IPS-20b (cell line): ENCODE measurements at regions not wholly inside any gene's neighbourhood (a gene's known extent, or its start where the extent isn't known, plus 50 kb on each side); places are given as distances from the start of the nearest gene placed in this dataset.

Experiments
- H3K27ac ChIP-seq: one replicate; pipeline ENCODE4 v1.5.1; 2013; ENCODE audit warnings: low read length
- H3K27me3 ChIP-seq: 2 replicates; pipeline ENCODE4 v1.6.1; 2013; ENCODE audit warnings: mild to moderate bottlenecking, low read length, inconsistent platforms; ENCODE audit not compliant: insufficient read depth
- H3K36me3 ChIP-seq: 2 replicates; pipeline ENCODE4 v1.6.1; 2013; ENCODE audit warnings: low read depth, mild to moderate bottlenecking, inconsistent platforms, low read length, moderate library complexity; ENCODE audit not compliant: insufficient read depth
- H3K4me1 ChIP-seq: 2 replicates; pipeline ENCODE4 v1.6.1; 2013; ENCODE audit warnings: mild to moderate bottlenecking, control low read depth, inconsistent platforms, low read length, moderate library complexity; ENCODE audit not compliant: insufficient read depth
- H3K4me3 ChIP-seq: 2 replicates; pipeline ENCODE4 v1.5.1; 2013; ENCODE audit warnings: mild to moderate bottlenecking, low read length, inconsistent platforms
- H3K9ac ChIP-seq: 2 replicates; pipeline ENCODE4 v1.6.1; 2013; ENCODE audit warnings: low read depth, mild to moderate bottlenecking, inconsistent platforms, low read length, moderate library complexity
- H3K9me3 ChIP-seq: 2 replicates; pipeline ENCODE4 v1.6.1; 2013; ENCODE audit warnings: mild to moderate bottlenecking, low read depth, low read length, inconsistent platforms; ENCODE audit not compliant: insufficient read depth

DNA sequence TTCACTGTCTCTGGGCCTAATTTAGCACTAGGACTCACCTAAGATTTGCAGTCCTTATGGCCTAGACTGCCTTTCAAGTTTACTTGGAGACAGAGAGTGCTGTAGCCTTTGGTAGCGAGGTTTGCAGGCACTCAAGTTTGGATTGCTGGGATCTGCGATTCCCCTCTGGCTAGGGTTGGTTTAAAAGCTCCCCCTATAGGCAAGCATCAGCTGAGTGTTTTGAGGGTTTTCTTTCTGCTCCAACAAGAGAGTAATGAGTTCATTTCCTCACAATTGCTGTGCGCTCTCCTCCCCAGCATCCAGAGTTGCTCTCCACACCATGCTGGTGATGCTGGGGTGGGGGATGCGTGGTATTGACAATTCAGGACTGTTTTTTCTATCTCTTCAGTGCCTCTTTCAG is 206.9 kb downstream of the GLUD2 start:
- H3K27me3 ChIP-seq = no peaks in the 10 kb centered on the region
- H3K9ac ChIP-seq = no peak overlapping the region
- no peaks in the 10 kb centered on the region for H3K4me1 ChIP-seq
- no peaks in the 10 kb centered on the region for H3K36me3 ChIP-seq
- no peak overlapping the region for H3K27ac ChIP-seq
- no peaks in the 10 kb centered on the region for H3K9me3 ChIP-seq
- H3K4me3 ChIP-seq = no peak overlapping the region

DNA sequence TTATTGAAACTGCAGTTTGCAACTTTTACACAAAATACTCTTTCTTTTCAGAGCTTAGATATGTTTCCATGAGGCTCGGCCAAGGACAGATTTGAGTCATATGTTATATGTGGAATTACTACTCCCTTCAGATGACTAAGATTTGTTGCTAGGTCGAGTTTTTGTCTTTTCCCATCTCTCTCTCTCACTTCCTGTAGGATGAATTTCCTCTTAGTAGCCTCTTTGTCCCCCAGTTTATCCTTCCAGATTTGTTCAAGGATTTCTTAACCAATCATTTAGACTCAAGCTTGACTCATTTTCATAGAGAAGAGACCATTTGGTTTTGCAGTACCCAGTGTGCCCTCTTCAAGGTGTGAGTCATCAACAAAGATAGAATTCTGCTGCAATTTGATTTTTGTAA is 209.2 kb downstream of the GLUD2 start:
- Histone ChIP-seq H3K4me1 (no peaks in the 10 kb centered on the region), H3K9ac (no peak overlapping the region), H3K27ac (no peak overlapping the region), H3K9me3 (no peaks in the 10 kb centered on the region), H3K36me3 (no peaks in the 10 kb centered on the region), H3K27me3 (no peaks in the 10 kb centered on the region), H3K4me3 (no peak overlapping the region)

DNA sequence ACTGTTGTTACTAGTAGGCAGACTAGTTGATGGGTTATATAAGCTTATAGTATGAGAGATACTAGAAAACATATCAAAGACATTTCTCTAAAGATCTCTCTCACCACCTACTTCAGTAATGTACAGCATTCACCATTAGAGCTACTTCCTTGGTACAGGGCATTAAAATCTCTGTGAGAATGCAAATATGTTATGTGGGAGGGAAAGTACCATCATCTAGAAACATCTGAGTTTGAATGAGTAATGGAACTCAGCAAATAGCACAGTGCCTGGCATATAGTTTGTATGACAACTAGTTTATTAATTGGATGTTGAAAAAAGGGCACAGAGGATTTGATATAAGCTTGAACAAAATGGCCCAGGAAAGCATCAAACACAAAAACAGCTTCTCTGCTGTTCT is 211.1 kb downstream of the GLUD2 start:
- Histone ChIP-seq H3K27me3 (no peaks in the 10 kb centered on the region), H3K36me3 (no peaks in the 10 kb centered on the region), H3K27ac (no peak overlapping the region), H3K4me1 (no peaks in the 10 kb centered on the region), H3K9ac (no peak overlapping the region), H3K9me3 (no peaks in the 10 kb centered on the region), H3K4me3 (no peak overlapping the region)

DNA sequence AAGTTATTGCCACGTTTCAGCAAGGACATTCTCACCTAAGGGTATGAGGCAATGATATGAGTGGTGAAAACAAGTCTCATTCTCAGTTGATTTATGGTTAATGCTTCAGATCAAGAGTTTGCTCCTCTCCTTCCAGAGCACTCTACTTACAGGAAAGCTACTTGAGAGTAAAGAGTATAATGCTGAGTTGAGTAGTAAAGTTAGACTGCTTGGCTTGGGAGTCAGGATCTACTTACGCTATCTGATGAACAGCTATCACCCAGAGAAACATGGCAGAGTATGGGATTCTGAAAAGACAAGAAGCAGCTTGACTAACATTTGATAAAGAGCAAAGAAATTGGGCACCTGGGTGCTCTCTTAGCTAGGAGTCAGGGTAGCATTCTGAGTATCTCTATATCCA is 211.8 kb downstream of the GLUD2 start:
- Histone ChIP-seq H3K4me1 (no peaks in the 10 kb centered on the region), H3K27me3 (no peaks in the 10 kb centered on the region), H3K27ac (no peak overlapping the region), H3K36me3 (no peaks in the 10 kb centered on the region), H3K4me3 (no peak overlapping the region), H3K9me3 (no peaks in the 10 kb centered on the region), H3K9ac (no peak overlapping the region)

DNA sequence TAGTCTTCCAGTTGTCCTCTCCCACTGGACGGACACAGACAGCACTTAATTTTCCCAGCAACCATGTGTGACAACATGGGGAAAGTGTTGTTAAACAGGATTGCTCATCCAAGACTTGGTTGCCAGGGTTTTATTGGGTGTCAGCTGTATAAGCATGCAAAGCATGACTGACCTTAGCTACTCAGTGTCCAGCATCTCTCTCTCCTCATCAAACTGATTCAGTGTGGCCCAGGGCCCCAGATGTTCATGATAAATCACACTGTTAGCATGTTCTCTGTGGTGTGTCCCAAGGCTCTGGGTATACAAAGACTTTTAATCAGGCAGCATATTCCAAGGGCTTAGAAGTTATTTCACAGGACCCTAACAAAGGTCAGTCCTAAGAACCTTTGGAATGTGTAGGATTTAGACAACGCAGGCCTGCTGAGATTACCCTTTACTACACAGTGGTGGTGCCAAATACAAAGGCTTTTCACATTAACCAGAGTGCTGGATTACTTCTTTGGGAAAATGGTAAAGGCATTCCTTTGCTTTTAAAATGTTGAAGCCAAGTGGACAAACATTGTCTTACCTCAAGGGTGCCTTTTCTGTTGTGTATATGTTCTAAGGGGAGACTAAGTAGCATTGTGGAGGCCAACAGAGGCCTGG is 213.3 kb downstream of the GLUD2 start:
- H3K4me3 ChIP-seq = no peak overlapping the region

DNA sequence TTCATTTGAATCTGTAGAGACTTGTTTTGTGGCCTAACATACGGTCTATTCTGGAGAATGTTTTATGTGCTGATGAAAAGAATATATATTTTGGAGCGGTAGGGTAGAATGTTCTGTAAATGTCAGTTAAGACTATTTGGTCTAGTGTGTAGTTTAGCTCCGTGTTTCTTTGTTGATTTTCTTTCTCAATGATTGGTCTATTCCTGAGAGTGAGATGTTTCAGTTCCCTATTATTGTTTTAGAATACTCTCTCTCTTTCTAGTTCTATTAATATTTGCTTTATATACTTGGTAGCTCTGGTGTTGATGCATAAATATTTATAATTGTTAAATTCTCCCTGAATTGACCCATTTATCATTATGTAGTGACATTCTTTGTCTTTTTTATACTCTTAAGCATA is 236.5 kb downstream of the GLUD2 start:
- Histone ChIP-seq H3K27me3 (no peaks in the 10 kb centered on the region), H3K4me3 (no peak overlapping the region), H3K9me3 (no peaks in the 10 kb centered on the region), H3K9ac (no peak overlapping the region), H3K4me1 (no peaks in the 10 kb centered on the region), H3K36me3 (no peaks in the 10 kb centered on the region), H3K27ac (no peak overlapping the region)

More for the DNA sequence above, 213.3 kb downstream of the GLUD2 start:
- H3K27ac ChIP-seq = no peak overlapping the region
- no peaks in the 10 kb centered on the region for H3K9me3 ChIP-seq
- no peaks in the 10 kb centered on the region for H3K27me3 ChIP-seq
- H3K36me3 ChIP-seq = no peaks in the 10 kb centered on the region
- no peaks in the 10 kb centered on the region for H3K4me1 ChIP-seq
- H3K9ac ChIP-seq = no peak overlapping the region

DNA sequence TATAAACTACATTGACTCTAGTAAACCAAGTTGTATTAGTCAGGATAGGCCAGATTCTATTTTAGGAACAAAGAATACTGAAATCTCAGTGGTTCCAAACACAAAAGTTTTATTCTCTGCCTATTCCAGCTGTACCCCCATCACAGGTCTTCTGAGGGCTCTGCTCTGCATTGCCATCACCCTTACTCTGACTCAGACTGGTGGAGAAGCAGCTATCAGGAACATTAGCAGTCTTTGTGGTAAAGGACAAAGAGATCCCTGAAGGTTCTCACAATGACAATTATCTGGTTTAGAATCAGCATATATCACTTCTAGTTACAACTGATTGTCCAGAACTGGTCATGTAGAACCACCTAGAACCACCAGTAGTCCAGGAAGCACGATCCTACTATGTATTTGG is 251.1 kb downstream of the GLUD2 start:
- no peak overlapping the region for H3K27ac ChIP-seq
- no peaks in the 10 kb centered on the region for H3K9me3 ChIP-seq
- no peaks in the 10 kb centered on the region for H3K4me1 ChIP-seq
- H3K36me3 ChIP-seq = no peaks in the 10 kb centered on the region
- H3K9ac ChIP-seq = no peak overlapping the region
- H3K27me3 ChIP-seq = no peaks in the 10 kb centered on the region
- H3K4me3 ChIP-seq = no peak overlapping the region

DNA sequence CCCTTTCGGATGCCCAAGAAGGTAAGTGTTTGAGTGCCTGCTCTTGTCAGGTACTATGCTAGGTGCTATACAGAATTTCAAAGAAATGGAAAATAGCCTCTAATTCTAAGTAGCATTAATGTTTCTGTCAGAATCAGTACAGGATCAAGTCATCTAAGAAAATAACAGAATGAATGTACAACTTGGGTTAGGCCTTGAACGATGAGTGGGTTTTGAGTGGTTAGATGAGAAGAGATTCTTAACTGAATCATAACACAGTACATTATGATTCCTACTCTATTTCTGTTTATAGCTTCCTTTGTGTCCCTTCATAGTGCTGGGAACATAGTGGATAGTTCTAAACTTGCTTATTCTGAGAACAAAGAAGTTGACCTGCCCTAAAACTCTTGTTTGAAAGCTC is 253.9 kb downstream of the GLUD2 start:
- Histone ChIP-seq H3K4me1 (no peaks in the 10 kb centered on the region), H3K4me3 (no peak overlapping the region), H3K27me3 (no peaks in the 10 kb centered on the region), H3K9ac (no peak overlapping the region), H3K9me3 (no peaks in the 10 kb centered on the region), H3K36me3 (no peaks in the 10 kb centered on the region), H3K27ac (no peak overlapping the region)

DNA sequence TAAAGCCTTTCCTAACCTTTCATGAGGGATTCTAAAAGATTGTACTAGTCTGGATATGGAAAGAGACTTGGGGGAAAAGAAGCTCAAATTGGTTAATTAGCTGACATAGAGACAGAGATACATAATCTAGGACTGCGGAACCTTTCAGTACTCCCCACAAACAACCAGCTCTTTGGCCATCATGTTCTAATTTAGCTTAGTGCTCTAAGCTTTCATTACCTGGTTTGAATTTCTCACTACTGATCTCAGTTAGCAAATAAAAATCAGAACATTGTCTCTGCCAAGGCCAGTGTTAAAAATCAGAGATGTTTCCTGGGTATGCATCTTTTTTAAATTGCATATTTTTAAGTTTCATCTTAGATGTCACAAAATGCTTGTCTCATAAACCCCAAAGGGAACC is 254.4 kb downstream of the GLUD2 start:
- Histone ChIP-seq H3K27ac (no peak overlapping the region), H3K9ac (no peak overlapping the region), H3K4me1 (no peaks in the 10 kb centered on the region), H3K4me3 (no peak overlapping the region), H3K9me3 (no peaks in the 10 kb centered on the region), H3K27me3 (no peaks in the 10 kb centered on the region), H3K36me3 (no peaks in the 10 kb centered on the region)

DNA sequence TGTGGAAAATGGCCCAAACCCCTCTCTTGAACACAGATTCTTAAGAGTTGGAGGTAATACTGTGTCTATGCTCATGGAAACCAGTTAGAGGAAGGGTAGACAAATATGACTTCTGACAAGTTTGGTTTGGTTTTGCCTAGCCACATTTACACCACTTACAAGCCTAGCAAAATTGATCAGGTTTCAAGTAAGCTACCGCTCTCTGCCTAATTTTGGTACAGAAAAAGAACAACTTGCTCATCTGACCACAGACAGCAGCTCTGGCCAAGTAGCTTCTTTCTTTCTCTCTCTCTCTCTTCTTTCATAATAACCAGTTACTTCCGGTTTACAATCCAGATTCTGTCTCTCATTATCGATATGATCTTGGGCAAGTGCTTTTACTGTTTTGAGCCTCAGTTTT is 260.0 kb downstream of the GLUD2 start:
- no peaks in the 10 kb centered on the region for H3K27me3 ChIP-seq
- no peaks in the 10 kb centered on the region for H3K36me3 ChIP-seq
- no peak overlapping the region for H3K27ac ChIP-seq
- no peaks in the 10 kb centered on the region for H3K9me3 ChIP-seq
- H3K9ac ChIP-seq = no peak overlapping the region
- no peak overlapping the region for H3K4me3 ChIP-seq
- no peaks in the 10 kb centered on the region for H3K4me1 ChIP-seq

DNA sequence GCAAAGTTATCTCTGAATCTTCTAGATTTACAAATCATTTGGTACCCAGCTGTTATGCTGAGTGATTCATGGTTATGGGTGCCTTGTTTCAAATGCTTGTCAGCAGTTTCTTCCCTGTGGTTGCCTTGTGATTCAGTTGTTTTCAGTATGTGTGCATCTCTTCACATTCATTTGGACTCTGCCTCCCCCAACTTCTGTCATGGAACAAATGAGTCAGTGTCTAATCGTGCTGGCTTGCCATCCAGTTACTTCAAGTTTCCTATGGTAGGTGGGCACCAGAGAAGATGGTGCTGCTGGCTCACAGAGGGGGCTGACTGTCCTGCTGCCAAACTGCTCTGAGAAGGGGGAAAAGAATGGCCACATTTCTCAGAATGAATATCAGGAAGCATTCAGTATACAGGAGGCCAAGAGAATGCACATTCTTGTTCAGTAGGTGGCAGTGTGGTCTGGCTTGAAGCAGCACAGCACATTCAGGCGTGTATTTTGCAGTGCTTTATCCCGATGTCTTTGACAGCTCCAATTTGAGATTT is 260.9 kb downstream of the GLUD2 start:
- Histone ChIP-seq H3K9me3 (no peaks in the 10 kb centered on the region), H3K4me3 (no peak overlapping the region), H3K4me1 (no peaks in the 10 kb centered on the region), H3K36me3 (no peaks in the 10 kb centered on the region), H3K27me3 (no peaks in the 10 kb centered on the region), H3K9ac (no peak overlapping the region), H3K27ac (no peak overlapping the region)

DNA sequence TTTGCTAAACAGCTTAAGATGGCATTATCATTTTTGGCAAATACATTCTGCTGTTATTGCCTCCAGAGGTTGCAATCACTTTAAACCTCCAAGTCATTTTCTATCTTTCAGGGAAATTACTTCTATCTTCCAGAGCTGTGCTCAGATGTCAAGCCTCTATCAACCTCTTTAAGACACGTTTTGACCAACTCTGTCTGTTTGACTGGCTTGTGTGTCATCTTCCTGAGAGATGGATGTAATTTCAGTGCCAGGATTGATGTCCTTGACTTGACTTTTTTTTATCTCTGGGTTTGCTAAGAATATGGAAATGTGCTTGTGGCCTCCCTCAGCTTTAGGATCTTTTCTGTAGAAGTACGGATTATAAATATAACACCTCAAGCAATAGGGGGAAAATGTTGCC is 263.4 kb downstream of the GLUD2 start:
- H3K36me3 ChIP-seq = no peaks in the 10 kb centered on the region
- H3K9ac ChIP-seq = no peak overlapping the region
- H3K27me3 ChIP-seq = no peaks in the 10 kb centered on the region
- no peak overlapping the region for H3K27ac ChIP-seq
- H3K9me3 ChIP-seq = no peaks in the 10 kb centered on the region
- H3K4me1 ChIP-seq = no peaks in the 10 kb centered on the region
- H3K4me3 ChIP-seq = no peak overlapping the region
